GM12873 (cell line): ENCODE measurements at regions not wholly inside any gene's neighbourhood (a gene's known extent, or its start where the extent isn't known, plus 50 kb on each side); places are given as distances from the start of the nearest gene placed in this dataset.

Source experiments
- CTCF ChIP-seq: IDR thresholded peaks from 2 replicates; pipeline ENCODE4 v1.5.1; 2012; ENCODE audit warnings: low read depth, mild to moderate bottlenecking, moderate library complexity, low read length, control low read depth; ENCODE audit not compliant: insufficient read depth; ENCODE audit errors: missing control alignments

- TF ChIP-seq CTCF, result no peak
Measured at GRCh38 chr2:103808814-103809213, 1045.1 kb upstream of the POU3F3 start.

GRCh38 chr2:103809415-103809814 is 1044.5 kb upstream of the POU3F3 start:
- no peak for TF ChIP-seq CTCF

- no peak for TF ChIP-seq CTCF
Measured at GRCh38 chr2:103809941-103810441, 1043.9 kb upstream of the POU3F3 start.

GRCh38 chr2:103810875-103811274 is 1043.0 kb upstream of the POU3F3 start:
- no peak for TF ChIP-seq CTCF

- no peak for TF ChIP-seq CTCF
Measured at GRCh38 chr2:103814016-103814415, 1039.9 kb upstream of the POU3F3 start.

- no peak for TF ChIP-seq CTCF
Measured at GRCh38 chr2:103815731-103816130, 1038.2 kb upstream of the POU3F3 start.

- no peak for TF ChIP-seq CTCF
Measured at GRCh38 chr2:103817746-103818145, 1036.2 kb upstream of the POU3F3 start.
